ENCODE measurements at regions not wholly inside any gene's neighbourhood (a gene's known extent, or its start where the extent isn't known, plus 50 kb on each side); places are given as distances from the start of the nearest gene placed in this dataset.
"Not testable (repeated sequence)": the region's sequence is repeated elsewhere in the genome, so short reads cannot be mapped to it uniquely, and the experiment has no call there.

DNA sequence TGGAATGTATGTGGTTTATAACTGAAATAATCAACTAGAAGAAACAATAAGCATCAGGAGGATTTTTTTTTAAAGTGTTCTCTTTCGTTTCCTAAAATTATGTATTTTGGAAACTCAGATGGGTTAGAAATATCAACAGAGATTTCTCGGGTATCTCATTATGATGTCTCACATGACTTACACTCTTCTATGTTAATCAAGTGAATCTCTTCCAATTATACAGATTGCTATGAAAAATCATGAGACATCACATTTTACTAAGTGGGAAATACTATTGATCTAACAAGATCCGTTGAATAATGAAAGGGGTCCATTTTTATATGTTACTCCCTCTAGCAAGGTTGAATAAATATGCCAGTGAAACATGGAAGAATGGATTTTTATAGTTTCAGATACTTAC is 54.7 kb upstream of the NRIP1 start:
- DNase-seq (ENCODE audit: low read depth in 1 of 2, low spot score in 1 of 2): no peak

DNA sequence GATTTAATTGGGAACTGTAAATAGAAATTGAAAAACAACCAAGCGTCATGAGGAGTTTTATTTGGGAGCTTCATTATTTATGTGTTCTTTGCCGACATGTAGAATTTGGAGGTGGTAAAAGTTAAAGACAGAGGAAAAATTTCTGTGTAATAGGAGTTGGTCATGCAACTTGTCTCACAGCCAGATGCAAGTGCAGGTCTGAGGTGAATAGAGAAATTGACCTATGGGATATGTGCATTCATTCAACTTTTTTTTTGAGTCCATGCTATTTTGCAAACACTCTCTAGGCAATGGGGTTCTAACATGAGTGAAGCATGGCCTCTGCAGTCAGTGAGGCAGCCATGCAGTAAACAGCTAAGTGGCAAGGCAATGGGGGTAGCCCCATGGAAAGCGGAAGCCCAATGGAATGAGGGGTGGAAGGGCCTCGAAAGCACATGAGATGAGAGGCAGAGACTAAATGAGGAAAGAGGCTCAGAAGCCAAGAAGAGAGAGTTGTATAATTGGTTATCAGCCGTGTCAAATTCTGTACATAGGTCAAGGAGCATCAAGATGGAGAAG is 56.4 kb upstream of the NRIP1 start:
- DNase-seq (ENCODE audit: low read depth in 1 of 2, low spot score in 1 of 2): no peak

DNA sequence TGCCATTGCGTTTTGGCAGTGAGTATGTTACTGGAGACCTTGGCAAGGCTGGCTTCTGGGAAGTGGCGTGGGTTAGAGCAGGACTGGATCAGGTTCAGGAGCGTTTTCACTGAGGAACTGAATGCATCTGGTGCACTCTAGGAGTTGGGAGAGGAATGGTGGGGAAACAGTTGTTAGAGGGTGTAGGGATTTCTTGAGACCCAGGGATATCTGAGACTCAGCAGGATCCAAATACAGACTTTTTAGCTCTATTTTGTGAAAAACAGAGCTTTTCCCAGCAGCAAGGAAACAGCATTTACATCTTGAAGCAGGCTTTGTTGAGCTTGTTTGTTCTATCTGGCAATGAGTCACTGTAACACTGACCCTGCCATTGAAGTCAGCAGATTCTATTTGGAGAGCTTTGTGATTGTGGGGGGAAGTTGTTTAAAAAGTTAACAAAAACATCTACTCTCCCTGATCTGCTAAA is 56.9 kb upstream of the NRIP1 start:
- no peak for DNase-seq (ENCODE audit: low read depth in 1 of 2, low spot score in 1 of 2)

DNA sequence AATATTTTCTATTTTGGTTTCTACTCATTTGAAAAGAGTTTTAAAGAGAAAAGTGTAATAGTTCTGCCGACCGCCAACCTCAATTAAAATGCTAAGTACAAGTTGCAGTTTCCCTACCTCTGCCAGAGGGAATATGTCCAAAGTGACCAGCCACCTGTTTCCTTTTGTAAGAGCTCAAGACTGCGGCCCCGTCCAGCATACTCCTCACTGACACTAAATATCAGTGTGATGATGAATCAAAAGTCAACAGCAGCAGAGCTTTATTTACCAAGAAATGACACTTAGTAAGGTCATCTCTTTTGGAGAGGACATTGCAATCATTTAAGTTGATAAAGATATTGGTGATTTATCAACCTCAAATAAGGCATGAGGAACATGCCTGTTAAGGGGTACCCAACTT is 57.4 kb upstream of the NRIP1 start:
- no peak for DNase-seq (ENCODE audit: low read depth in 1 of 2, low spot score in 1 of 2)

DNA sequence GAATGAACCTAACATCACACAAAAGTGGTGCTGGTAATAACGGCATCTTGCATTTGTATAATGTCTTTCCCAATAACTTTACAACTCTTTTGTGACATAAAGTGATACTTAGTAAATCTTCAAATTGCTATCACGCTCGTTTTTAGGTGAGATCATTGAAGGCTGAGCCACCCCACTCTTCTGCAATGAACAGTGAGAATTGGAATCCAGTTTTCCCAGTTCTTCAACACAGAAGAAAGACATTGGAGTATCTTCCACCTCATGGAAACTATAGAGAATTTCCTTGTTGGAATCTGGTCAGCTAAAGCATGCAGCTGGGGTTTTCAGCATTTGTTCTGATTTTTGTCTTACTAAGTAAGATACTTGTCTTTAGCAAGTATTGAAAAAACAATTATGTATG is 59.9 kb upstream of the NRIP1 start:
- DNase-seq (ENCODE audit: low read depth in 1 of 2, low spot score in 1 of 2): no peak

DNA sequence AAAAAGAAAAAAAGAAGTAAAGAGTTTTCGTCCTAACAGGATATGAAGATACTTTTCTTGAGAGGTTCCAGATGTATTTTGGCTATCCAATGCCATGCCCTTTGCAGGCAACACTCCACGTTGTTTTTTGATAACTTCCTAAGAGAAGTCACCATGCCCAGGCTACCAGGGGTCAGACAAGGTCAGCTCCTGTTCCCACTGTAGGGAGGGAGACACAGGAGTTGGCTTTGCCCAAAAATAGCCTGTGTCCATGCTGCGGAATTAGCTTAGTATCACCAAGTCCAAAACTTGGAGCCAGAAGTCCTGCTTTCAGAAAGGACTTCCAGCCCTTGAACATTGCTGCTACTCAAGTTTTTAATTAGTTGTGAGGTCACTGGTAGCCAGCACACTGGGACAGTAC is 62.1 kb upstream of the NRIP1 start:
- DNase-seq (ENCODE audit: low read depth in 1 of 2, low spot score in 1 of 2): no peak

DNA sequence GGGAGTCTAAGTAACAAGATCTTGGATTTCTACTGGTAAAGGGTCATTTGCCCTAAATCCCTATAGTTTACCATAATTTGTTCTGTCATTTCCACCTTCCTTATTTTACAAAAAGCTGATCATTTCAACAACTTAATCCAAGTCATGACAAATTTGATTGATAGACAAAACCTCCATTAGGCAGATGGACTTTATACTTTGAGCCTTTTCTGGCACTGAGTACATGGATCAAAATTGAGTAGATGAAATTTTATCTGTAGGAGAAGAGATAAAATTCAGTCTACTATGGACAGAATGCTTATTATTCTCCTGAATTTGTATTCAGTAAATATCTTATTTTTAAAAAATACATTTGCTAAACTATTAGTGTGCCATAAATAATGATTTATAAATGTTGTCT is 62.6 kb upstream of the NRIP1 start:
- no peak for DNase-seq (ENCODE audit: low read depth in 1 of 2, low spot score in 1 of 2)

DNA sequence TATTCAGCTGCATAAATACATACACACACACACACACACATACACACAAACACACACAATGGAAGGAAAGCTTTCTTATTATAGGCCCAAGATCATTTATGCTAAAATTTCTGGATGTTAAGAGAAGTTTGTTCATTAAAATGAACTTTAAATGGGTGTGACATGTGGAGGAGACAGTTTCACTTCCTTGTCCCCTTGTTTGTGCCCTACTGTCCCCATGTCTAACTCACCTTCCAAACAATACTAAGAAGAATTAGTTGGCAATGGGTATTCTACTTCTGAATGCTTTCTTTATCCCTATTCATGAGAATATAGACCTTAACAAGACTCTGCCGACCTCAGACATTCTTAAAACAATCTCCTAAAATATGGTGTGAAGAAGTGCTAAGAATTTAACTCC is 63.5 kb upstream of the NRIP1 start:
- no peak for DNase-seq (ENCODE audit: low read depth in 1 of 2, low spot score in 1 of 2)

DNA sequence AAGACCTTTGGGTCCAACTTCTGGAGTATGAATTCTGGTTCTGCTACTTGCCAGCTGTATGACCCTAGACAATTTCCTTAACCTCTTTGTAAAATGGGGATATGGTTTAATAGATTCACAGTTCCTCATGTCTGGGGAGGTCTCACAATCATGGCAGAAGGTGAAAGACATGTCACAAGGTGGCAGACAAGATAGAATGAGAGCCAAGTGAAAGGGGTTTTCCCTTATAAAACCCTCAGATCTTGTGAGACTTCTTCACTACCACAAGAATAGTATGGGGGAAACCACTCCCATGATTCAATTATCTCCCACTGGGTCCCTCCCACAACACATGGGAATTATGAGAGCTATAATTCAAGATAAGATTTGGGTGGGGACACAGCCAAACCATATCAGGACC is 63.9 kb upstream of the NRIP1 start:
- not testable (repeated sequence) for DNase-seq (ENCODE audit: low read depth in 1 of 2, low spot score in 1 of 2)

DNA sequence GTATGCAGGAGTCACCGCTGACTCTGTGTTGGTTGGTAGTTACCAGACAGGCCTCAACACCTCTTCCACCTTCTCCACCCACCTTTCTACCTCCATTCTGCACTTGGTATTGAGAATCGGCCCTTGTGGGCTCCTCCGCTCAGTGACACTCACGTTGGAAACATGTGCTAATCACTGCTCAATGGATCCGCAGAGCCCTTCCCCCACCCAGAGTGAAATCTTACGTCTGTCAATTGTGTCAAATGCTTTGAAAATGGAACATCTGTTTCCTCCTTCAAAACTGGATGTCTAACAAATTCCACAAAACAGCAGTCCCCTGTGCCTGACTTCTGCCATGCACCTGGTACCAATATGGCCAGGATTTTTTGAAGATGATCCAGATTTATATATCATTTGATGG is 65.5 kb upstream of the NRIP1 start:
- no peak for DNase-seq (ENCODE audit: low read depth in 1 of 2, low spot score in 1 of 2)

DNA sequence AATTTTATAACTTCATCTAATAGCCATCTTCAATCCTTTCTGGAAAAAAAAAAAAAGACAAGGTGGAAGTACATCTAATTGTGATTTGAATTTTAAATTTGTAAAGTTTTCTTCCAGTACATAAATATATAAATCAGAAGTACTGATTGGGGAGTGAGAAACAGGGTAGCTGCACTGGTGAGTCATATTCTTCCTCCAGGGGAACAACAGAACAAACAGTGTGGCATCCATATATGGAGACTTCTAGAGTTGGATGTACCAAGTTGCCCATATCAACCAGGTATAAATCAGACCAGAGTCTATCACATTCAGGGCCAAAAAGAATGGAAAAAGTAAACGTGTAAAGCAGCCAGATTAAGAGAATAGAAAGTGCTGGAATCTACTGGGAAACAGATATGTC is 66.0 kb upstream of the NRIP1 start:
- DNase-seq (ENCODE audit: low read depth in 1 of 2, low spot score in 1 of 2): no peak

DNA sequence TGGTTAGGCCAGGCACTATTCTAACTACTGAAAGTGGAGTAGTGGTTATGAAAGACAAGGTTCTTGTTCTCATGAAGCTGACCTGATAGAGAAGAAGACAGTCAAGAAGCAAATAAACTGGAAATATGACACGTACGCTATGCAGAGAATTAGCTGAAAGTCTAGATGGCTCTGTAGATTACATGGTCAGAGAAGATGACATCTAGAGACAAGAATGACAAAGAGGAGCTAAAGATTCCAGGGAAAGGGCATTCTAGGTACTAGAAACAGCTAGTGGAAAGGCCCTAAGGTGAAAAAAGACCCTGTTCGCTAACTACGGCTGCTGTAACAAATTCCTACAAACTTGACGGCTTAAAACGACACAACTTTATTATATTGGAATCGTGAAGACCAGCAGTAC is 68.0 kb upstream of the NRIP1 start:
- DNase-seq (ENCODE audit: low read depth in 1 of 2, low spot score in 1 of 2): no peak

DNA sequence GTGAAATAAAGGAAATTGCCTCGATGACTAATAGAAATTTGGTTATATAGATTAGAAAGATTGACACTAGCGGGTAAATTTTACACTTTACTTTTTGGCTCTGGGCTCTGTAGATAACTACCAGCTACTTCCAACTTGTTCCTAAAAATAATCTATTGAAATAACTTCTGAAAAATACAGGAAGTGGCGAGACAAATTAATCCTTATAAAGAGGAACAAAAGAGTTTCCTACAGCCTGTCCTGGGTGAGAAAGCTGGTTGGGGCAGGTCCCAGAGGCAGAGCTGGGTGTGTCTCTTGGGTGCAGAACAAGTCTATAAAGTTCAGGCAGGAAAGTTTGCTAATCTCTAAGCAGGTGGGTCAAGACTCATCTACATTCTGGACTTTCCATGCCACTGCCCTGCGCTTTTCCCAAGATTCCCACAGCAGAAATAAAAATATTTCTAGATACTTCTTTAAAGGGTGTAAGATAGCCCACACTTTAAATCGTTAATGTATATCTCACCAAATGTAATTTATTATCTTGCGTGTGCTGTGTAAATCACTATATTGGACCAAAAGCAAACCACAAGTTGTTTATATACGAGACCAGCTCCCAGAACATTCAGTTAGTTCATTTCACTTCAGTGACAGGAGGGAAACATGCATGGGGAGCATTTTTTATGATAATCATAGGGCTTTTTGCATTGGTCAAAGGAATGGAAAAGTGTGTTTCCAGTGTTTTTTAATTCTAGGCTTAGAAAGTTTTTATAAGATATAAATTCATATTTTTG is 70.1 kb upstream of the NRIP1 start:
- no peak for DNase-seq (ENCODE audit: low read depth in 1 of 2, low spot score in 1 of 2)

DNA sequence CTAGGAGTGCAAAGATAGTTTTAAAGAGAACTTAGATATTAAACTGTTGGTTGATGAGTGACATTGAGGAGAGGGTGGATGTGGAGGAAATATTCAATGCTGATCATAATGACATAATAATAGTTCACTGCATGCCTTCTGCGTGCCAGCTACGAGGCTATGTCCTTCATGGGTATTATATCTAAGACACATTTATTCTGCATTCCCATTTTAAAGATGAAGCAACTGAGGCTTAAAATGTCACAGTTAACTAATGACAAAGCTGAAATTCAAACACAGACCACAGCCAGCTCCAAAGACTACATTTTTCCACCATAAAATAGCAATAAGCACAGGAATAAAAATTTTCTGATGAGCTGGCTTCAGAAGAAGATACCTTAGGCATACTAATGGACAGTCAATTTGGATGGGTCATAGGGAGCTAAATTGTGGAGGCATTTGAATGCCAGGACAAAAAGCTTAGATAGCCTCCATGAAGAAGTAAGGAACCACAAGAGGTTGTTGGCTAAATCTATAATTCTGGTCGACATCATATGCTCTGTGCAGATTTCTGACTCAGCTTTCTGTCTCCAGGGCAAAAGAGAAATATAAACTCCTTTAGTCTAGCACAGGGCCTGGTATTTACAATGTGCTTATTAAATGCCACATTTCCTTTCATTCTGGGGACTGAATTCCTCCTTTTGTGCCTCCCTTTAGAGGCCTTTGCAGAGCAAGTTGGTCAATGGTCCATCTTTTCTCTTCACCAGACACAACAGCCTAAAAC is 71.2 kb upstream of the NRIP1 start:
- no peak for DNase-seq (ENCODE audit: low read depth in 1 of 2, low spot score in 1 of 2)

DNA sequence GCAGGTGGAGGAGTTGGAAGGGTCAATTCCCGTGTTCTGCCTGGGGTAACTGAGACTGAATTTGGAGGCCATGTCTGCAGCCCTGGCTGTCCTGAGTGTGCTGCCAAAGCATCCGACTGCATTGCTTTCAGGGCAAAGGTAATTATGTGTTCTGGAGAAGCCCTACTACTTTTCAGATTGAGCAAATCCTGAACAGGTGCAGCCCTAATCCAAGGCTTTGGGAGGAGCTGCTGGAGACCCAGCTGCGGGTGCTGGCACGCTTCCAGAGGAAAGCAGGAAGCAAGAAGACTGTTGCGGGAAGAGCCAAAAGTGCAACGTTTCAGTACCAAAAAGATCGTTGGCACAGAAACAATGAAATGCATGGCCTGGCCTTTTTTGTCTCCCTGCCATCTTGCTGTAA is 73.7 kb upstream of the NRIP1 start:
- no peak for DNase-seq (ENCODE audit: low read depth in 1 of 2, low spot score in 1 of 2)

DNA sequence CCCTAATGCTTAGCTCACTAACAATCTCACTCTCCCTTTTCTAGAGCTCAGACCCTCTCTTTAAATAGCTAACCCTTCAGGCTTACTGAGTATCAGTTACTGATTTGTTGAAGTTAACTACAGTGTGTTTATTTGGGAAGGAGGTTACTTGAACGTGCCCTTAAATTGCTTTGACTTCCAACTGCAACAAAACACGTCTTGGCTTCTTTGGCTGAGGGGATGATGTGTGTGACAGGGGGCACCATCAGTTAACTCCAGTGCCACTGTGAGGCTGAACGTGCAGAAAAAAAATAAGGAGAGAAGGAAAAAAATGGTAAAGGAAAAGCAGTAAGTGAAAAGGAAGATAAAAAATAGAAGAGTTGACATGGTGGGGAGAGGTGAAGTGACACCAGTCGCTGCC is 75.1 kb upstream of the NRIP1 start:
- no peak for DNase-seq (ENCODE audit: low read depth in 1 of 2, low spot score in 1 of 2)

DNA sequence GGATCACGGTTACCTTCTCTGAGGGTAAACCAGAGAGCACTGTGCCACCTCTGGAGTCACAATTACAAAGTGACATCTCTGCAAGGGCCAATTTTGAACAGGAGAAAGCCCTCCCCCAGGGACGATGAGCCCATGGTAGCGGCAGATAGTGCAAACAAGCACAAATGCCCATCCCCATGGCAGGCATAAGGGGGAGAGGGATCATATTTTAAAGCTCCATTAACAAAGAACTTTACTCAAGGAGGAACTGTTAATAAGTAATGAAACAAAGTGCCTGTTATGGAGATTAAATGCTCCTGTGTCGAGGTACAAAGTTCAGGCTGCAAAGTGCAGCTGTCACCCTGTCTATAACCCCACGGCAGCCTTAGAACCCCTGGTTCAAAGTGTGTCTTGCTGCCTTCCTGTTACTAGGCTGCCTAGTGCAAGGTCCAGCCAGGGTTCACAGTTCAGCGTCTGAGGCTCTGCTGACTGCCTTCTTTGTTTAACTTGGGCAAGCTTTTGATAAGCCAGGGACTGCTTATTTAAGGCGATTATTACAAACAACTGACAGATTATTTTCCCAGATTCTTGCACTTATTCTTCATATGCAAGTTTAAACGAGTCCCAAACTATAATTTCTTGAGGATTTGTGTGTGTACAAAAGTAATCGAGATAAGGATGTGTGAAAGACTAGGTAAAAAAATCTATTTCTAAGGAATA is 75.7 kb upstream of the NRIP1 start:
- DNase-seq (ENCODE audit: low read depth in 1 of 2, low spot score in 1 of 2): no peak

DNA sequence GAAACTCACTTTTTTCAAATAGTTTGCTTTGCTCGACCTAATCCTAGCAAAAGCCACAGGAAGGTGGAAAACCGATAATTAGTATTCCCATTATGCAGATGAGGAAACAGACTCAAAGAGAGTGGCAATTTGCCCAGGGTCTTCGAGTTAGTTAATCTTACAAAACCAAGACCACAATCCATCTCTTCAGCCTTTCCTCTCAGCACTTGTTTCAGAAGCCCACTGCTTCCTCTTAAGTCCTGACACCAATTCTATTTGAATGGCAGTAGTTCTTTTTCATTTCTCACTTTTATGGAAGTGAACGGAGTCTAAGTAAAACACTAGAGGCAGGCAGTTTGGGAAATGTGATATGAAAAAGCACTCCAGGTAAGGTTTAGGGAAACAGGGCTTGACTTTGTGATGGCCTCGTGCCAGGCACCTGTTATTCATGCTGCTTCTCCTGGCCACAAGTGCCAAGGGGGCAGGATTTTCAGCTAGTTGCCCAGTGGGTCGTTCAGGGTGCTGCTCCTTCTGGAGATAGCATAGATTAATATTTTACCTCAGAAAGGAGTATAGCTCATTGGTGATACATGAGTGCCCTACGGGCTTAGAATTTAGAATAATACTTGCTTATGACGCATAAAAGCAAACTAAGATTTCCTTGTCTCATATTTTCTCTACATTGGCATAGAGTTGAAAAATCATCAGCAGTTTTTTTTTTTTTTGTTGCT is 76.6 kb upstream of the NRIP1 start:
- DNase-seq (ENCODE audit: low read depth in 1 of 2, low spot score in 1 of 2): no peak

DNA sequence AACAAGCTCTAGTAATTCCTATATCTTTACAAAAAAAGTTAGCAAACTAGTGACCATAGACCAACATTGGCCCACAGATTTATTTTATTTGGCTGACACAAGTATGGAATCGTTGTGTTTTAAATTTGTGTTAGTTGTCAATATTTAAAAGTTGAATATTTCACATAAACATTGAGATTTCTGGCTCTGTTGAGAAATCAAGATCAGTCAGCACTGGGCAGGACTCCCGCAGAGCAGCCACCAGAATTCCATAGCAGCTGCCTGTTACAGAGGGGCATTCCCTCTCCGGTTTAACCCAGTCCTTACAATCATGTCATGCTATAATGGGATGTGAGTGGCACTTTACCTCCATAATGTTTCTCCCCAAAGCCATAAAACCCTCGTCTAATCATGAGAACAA is 79.2 kb upstream of the NRIP1 start:
- DNase-seq (ENCODE audit: low read depth in 1 of 2, low spot score in 1 of 2): no peak

DNA sequence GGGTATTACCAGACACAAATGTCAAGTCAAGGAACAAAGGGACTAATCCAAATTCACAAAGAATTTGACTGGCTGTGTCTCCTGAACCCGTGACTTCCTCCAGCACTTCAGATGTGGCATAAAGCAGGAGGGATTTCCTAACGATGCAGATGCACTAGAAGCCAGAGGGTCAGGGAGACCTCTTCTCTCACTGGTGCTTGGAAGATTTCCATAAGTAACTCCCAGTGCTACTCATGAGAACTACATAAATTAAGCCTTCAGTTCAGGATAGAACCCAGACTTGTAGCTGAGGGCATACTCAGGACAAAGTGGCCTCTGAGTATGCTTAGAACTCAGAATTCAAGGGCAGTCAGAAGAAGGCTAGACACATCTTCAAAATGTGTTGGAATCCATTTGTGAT is 83.6 kb upstream of the NRIP1 start:
- no peak for DNase-seq (ENCODE audit: low read depth in 1 of 2, low spot score in 1 of 2)

DNA sequence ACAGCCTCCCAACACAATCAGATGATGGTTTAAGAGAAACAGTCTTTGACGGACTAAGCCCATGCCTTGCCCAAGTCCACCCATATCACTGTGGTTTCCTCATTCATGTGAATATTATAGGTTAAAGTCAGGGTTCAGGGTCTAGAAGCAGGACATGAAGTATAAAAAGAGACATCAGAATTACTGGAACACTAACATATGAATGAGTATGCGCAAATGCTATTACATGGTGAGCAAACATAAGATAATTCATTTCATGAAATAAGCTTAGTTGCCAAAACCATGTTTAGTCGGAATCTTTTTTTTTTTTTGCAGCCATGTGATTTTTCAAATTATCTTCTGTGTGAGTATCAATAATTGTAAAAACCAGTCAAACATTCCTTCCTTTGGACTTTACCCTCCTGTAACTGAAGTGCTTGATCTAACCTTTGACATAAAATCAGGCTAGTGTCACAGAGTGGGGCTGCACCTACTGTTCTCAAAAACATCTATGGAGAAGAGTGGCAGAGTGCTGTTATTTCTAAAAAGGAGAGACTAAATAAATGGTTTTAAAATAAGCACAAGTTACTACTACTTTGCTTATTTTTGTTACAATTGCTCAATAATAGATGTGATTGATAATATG is 84.9 kb upstream of the NRIP1 start:
- DNase-seq (ENCODE audit: low read depth in 1 of 2, low spot score in 1 of 2): no peak
